NCI-H2107 treated with DMSO at 0.1 percent for 48 hours (cell line): ENCODE measurements at regions not wholly inside any gene's neighbourhood (a gene's known extent, or its start where the extent isn't known, plus 50 kb on each side); places are given as distances from the start of the nearest gene placed in this dataset.
"Not testable (repeated sequence)": the region's sequence is repeated elsewhere in the genome, so short reads cannot be mapped to it uniquely, and the experiment has no call there.

Source experiments
- DNase-seq: peaks from one replicate; lab custom pipeline; 2025; ENCODE audit not compliant: unreplicated experiment; lab: John Stamatoyannopoulos, UW

DNA sequence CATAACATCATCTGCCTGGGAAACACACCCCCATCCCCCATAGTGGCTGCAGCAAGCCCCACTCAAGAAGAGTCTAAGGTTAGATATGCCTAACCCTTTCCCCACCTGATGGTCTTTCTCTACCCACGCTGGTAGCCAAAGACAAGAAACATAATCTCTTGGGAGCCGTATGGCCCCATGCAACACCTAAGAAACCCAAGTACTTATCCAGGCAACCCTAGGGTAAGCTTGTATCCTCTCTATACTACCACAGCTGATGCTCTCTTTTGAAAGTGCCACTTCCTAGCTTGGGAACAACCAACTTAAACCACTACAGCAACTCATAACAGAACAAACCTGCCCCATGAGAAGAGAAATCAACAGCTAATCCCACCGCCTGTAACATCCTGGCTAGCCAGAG is 161.1 kb downstream of the MSN start:
- no peak for DNase-seq

DNA sequence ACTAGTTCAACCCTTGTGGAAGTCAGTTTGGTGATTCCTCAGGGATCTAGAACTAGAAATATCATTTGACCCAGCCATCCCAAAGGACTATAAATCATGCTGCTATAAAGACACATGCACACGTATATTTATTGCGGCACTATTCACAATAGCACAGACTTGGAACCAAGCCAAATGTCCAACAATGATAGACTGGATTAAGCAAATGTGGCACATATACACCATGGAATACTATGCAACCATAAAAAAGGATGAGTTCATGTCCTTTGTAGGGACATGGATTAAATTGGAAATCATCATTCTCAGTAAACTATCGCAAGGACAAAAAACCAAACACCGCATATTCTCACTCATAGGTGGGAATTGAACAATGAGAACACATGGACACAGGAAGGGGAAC is 157.8 kb downstream of the MSN start:
- not testable (repeated sequence) for DNase-seq

DNA sequence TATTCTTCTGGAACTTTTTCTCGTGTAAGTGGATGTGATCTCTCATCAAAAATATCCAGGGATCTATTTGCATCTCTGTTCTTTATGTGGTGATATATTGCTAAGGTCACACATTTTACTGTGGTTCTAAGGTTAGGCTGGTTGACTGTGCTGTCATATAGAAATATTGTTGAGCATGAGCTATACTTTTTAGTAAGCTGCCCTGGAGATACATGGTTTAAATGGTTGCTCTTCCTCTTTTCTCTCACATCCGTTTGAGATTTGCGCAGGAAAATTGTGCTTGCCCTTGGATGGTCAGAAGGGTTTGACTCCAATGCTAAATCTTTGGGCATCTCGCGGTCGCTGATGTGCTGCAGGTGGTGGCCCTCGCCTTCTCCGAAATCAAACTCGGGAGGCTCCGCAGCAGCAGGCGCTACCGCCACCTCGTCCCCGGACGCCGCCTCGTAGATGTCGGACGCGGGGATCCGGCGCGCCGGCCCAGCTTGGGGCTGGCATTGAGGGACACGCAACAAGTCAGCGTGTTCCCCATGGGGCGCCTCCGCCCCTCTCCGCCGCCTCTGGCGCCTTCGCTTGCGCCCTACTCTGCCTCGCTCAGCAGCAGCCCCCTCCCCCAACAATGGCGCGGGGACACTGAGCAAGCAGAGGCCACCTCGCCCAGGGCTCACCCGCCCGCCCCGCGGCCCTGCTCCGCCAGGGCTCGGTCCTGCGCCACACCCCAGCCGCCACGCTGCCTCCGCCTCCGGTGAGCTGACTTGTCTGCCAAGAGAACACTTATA is 154.5 kb downstream of the MSN start:
- DNase-seq: no peak

DNA sequence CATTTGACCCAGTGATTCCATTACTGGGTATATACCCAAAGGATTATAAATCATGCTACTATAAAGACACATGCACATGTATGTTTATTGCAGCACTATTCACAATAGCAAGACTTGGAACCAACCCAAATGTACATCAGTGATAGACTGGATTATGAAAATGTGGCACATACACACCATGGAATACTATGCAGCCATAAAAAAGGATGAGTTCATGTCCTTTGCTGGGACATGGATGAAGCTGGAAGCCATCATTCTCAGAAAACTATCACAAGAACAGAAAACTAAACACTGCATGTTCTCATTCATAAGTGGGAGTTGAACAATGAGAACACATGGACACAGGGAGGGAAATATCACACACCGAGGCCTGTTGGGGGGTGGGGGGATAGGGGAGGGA is 152.5 kb downstream of the MSN start:
- not testable (repeated sequence) for DNase-seq

DNA sequence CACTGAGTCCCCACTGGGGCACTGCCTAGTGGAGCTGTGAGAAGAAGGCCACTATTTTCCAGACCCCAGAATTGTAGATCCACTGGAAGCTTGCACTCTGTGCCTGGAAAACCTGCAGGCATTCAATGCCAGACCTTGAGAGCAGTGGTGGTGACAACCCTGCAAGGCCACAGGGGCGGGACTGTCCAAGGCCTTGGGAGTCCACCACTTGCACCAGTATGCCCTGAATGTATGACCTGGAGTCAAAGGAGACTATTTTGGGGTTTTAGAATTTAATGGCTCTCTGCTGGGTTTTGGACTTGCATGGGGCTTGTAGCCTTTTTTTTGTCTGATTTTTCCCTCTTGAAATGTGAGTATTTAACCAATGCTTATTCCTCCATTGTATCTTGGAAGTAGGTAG is 145.8 kb downstream of the MSN start:
- DNase-seq: no peak

DNA sequence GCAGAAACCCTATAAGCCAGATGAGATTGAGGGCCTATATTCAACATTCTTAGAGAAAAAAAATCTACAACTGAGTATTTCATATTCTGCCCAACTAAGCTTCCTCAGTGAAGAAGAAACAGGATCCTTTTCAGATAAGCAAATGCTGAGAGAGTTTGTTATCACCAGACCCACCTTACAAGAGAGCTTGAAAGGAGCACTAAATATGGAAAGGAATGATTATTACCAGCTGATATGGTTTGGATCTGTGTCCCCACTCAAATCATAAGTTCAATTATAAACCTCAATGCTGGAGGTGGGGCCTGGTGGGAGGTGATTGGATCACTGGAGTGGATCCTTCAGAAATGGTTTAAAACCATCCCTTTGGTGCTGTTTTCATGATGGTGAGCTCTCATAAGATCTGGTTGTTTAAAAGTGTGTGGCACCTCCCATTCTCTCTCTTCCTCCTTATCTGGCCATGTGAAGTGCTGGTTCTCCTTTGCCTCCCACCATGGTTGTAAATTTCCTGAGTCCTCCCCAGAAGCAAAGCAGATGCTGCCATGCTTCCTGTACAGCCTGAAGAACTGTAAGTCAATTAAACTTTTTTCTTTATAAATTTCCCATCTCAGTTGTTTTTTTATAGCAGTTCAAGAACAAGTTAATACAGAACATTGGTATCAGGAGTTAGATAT is 144.2 kb downstream of the MSN start:
- DNase-seq: no peak
